Activated T-cell treated with anti-CD3 and anti-CD28 coated beads for 4 hours (primary cell): ENCODE measurements at regions not wholly inside any gene's neighbourhood (a gene's known extent, or its start where the extent isn't known, plus 50 kb on each side); places are given as distances from the start of the nearest gene placed in this dataset.

Source experiments
- DNase-seq: peaks from one replicate; pipeline ENCODE4 v3.0.0-alpha.2; 2020

DNA sequence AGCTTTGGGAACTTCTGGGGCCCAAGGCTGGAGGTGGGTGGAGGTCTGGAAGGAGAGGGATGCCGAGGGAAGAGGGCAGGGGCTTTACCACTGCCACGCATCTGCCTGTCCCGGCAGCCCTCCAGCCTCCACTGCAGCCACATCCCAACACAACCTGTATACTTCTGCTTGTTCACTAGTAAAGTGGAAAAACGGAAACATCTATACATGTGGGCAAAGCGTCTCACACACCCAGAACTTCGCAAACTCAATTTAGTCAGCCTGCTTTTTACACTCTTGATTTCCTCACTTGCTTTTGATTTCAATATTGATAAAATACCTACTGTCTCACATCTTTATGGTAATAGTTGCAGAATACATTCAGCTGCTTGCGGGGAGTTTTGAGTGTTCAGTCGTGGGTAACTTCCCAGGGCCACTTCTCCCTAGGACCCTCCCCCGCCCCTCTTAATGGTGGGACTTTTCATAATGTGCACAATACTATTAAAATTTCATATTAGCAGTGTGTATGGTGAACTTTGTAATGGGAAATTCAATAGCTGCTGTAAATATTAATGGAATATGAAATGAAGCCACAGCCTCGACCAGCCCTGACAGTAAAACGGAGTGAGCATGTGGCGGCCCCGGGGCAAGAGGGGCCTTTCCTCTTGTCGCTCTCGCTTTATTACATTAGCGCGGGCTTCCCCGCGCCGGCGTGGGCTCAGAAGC lies 85.2 kb downstream of the NR2F2 start:
- DNase-seq, result no peak

- DNase-seq, result no peak
Measured at GRCh38 chr15:96416218-96416933, 85.9 kb downstream of the NR2F2 start.

DNA sequence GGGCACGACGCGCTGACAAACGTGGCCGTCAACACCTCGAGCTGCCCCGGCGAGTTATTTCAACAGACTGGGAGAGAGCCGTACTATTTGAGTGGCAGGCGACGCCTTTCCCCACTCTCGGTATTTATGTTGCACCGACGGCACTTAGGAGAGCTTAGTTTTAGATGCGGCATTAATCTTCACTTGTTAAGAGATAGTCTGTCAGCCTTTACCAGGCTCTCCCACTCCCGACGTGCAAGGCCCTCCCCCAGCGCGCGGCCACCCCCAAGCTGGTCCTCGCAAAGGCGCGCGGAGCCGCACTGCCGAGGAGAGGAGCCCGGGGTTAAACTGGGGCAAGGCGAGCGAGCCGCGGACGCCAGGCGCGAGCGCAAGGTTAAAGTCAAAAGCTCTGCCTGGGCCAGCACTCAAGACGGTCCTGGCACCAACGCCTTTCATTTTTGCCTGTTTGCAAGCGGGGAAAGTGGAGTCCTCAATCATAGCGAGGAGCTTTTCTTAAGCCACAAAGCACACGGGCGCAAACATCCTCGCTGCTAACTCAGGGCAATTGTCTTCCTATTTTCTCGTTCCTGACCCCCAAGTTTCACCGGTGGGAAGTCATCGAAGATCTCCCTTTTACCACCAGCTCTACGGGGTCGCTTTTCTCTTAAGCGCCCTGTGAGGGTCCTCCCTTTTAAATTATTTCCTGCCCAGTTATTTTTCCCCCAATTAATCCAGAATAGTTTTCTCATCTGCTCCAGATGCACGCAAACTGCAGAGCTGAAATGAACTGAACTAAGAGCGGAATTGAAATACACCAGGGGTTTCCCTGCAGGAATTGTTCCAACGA lies 86.6 kb downstream of the NR2F2 start:
- no peak for DNase-seq

DNA sequence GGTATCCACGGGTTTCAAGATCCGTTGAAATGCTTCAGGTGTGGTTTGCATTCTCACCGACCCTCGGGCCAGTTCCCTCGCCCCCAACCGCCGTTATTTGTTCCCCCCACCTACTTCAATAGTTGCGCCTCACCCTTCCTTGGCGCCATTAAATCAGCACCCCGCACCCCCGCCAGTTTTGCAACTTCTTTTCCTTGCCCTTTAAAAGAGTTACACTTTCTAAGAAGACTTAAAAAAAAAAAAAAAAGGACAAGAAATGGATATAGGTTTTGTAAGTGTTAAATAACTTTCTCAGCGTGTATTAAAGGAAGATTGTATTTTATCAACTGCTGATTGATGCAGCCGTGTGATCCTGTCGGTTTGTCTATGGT lies 87.2 kb downstream of the NR2F2 start:
- no peak for DNase-seq

- no peak for DNase-seq
Measured at GRCh38 chr15:96418146-96418545, 87.6 kb downstream of the NR2F2 start.

- no peak for DNase-seq
Measured at GRCh38 chr15:96421178-96421601, 90.7 kb downstream of the NR2F2 start.

GRCh38 chr15:96422125-96422524 lies 91.6 kb downstream of the NR2F2 start:
- no peak for DNase-seq

- no peak for DNase-seq
Measured at GRCh38 chr15:96424674-96425073, 94.2 kb downstream of the NR2F2 start.

DNA sequence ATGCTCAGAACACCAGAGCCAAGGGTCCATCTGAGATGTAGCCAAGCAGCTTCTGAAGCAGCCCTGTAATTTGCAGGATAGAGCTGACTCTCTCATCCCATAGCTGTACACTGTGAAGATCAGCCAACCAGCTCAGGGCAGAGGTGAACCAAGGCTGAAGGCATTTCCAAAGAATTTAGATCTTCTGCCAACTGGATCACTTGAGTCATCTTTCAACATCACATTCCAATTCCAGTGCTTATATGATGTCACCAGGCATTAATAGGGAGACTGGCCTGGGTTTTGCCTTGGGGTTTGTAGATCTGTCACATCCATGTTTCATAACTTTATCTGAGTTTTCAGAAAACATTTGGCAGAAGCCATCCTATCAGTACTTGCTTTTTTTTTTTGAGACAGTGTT lies 98.2 kb downstream of the NR2F2 start:
- DNase-seq, result no peak

DNA sequence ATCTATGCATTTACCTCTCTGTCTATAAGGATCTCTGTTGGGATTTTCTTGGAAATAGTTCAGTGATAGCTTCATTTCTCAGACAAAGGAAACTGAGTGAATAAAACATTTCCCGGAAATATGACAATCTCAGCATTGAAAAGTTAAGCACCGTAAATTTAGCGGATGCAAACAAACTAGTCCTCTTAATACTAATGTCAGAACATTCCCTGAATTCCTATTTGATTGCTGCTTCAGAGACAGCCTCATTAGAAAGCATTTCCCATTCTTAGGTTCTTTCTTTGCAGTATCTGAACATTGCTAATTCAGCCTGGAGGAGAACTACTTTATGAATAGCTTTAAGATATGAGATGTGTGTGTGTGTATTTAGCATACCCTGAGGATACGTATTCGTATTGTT lies 101.3 kb downstream of the NR2F2 start:
- DNase-seq, result no peak

DNA sequence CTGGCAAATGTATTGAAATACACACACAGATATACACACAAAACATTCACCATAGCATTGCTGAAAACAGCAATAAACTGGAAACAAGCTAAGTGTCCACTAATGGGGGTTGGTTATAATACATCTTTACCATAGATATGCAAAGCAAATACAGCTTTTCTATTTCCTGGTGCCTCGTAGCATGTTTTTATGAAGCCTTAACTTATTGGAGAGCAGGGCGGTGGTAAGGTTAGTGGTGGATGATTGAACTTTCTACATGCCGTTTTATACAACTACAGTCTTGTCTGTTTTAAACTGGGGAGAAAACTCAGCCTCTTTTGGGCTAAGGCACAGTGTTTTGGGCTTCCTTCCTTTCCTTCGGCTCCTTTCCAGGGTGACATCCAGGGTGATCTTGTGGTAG lies 104.5 kb downstream of the NR2F2 start:
- no peak for DNase-seq

GRCh38 chr15:96435841-96436240 lies 105.3 kb downstream of the NR2F2 start:
- no peak for DNase-seq

GRCh38 chr15:96440978-96441377 lies 110.5 kb downstream of the NR2F2 start:
- no peak for DNase-seq

DNA sequence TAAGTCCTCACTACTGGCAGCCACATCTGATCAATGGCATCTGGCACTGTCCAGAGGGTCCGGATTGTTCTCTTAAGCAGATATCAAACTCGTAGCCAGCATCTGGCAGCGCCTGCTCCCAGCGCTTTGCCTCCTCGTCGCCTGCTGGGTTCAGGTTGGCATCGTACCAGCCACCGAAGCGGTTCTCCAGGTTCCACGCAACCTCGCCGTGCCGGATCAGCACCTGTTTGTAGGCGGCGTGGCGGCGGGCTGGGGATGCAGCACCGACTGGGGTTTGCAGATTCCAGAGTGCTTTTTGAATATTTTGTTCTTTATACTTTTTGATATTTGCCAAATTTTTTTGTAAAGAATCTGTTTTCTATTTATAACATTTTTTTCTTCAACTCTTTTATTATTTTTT lies 111.6 kb downstream of the NR2F2 start:
- no peak for DNase-seq

- no peak for DNase-seq
Measured at GRCh38 chr15:96444865-96445264, 114.4 kb downstream of the NR2F2 start.

DNA sequence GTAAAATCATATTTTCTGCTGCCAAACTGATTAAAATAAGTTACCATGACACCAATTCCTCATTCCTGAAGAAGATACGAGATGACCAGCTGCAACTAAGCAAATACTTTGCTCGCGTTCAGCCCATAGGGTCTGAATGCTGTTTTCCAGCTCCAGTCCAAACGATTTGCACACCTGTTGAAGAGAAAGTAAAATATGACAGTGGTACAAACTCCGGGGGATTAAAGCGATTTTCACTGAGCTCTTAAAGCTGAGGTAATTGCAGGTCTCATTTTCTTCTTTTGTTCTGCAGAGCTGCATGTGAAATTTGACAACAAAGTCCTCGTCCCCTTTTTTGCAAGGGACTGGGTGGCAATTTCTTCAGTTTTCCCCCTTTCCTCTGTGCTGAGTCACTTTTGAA lies 118.4 kb downstream of the NR2F2 start:
- no peak for DNase-seq

GRCh38 chr15:96457841-96458240 lies 127.3 kb downstream of the NR2F2 start:
- no peak for DNase-seq

DNA sequence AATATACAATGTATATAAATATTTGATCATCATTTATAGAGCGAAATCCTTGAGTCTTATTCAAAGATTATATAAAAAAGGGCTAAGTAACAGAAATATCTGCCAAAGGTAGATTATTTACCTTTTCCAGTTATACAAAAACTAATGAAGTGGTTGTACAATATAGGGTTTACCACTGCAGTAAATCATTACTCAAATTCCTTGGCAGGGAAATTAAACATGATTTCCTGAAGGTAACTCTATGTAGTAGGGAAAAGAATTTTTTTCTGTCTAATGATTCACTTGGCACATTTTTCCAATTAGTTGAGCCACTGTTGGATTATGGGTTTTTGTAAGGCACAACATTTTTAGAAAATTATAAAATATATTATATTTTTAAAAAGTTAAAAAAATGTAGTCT lies 129.6 kb downstream of the NR2F2 start:
- no peak for DNase-seq

DNA sequence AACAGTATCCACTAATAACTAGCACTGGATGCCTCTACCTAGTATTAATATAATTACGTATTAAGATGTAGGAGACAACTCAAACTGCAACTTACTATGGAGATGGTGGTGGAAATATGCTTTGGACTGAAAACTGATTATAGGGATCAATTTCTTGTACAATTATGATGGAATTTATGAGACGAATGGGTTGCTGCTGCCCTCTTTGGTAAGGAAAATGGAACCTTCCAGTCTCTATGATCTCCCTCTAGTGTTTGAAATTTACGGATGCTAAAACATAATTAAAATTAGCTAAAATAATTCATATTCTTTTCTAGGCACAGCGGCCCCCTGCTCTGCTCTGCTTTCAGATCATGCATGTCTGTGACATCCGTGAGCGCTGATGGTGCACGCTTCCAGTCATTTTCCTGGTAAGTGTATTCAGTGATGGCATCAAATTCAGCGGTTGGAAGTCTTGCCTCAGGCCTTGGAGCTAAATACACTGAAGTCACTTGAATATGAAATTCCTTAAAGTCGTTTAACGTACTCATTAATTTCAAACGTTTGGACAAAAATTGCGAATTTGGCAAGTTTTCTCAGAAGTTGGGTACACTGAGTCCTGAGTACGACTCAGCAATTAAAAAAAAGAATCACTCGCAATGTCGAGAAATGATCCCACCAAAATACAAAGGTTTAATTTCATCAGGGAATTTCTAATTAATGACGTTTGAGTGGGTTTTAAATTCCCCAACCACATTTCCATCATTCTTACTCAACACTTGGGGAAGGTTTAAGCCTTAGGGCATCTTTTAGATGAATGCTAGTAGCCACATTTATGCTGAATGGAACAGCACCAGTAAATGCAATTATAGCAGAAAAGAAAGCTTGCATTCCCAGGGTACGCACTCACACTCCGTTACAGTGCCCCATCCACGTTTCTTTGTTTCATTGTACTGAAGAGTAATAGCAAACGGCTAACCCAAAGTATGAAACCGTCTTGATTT lies 132.6 kb downstream of the NR2F2 start:
- no peak for DNase-seq

DNA sequence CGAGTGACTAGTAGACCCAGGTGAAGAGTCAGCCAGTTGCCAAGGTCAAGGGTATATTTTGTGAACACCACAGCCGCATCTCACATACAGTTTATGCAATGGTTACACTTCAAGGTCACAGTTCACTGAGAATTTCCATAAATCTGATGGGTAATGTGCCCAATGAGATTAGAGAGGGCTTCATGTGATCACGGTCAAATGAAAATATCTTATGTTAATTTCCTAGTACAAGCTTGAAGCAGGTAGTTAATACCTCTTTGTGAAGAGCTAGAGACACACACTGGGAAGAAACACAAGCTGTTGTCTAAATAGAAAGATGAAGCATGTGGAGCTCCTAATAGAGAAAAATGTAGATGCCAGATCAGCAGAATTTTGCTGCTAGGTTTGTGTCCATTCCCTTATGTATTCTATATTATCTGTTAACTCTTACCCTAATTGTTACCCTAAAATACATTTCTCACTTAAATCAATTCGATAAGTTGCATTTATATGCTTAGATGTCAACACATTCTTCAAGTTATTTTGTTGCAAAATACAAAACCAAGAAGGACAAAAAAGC lies 136.0 kb downstream of the NR2F2 start:
- no peak for DNase-seq

GRCh38 chr15:96468036-96468435 lies 137.5 kb downstream of the NR2F2 start:
- DNase-seq, result no peak

DNA sequence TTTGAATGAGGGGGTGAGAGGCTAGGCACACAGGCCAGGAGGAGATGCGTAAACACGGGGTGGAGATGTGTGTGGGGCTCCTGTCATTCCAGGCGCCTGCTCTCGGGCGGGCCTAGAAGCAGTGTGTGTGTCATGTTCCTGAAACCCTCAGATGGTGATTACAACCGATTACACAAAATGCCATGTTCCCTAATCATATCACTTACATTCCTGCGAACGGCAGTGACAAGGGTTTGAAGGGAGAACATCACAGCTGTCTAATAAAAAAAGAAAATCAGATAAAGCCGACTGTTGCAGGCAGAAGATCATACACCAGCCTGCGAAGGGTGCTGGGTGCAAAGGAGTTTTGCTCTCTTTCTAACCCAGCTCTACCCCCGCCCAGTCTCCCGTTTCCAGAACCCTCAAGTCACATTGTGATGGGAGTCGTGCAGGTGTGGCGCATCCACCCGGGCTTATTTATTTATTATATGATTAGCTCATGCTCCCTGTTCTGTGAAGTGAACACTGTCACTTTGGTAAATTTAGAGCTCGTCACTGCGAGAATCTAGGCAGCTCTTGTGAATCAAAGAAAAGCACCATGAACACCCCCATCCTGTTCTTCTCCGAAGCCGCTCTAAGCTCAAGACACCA lies 140.3 kb downstream of the NR2F2 start:
- DNase-seq, result no peak
